Fibroblast of pulmonary artery (primary cell): ENCODE measurements at regions not wholly inside any gene's neighbourhood (a gene's known extent, or its start where the extent isn't known, plus 50 kb on each side); places are given as distances from the start of the nearest gene placed in this dataset.

Experiments used
- DNase-seq: peaks from one replicate; pipeline ENCODE4 v3.0.0-alpha.2; 2010; ENCODE audit warnings: low read depth
- H3K4me3 ChIP-seq: replicated peaks from 2 replicates; pipeline ENCODE4 v1.5.1; 2011; ENCODE audit warnings: low read depth, mild to moderate bottlenecking, control low read depth, low read length, moderate library complexity
- TF ChIP-seq, protein P1 (sequence below): IDR thresholded peaks from 2 replicates; pipeline ENCODE4 v1.5.1; 2011; ENCODE audit warnings: mild to moderate bottlenecking, control low read depth, low read length, inconsistent platforms; ENCODE audit errors: missing control alignments

DNA sequence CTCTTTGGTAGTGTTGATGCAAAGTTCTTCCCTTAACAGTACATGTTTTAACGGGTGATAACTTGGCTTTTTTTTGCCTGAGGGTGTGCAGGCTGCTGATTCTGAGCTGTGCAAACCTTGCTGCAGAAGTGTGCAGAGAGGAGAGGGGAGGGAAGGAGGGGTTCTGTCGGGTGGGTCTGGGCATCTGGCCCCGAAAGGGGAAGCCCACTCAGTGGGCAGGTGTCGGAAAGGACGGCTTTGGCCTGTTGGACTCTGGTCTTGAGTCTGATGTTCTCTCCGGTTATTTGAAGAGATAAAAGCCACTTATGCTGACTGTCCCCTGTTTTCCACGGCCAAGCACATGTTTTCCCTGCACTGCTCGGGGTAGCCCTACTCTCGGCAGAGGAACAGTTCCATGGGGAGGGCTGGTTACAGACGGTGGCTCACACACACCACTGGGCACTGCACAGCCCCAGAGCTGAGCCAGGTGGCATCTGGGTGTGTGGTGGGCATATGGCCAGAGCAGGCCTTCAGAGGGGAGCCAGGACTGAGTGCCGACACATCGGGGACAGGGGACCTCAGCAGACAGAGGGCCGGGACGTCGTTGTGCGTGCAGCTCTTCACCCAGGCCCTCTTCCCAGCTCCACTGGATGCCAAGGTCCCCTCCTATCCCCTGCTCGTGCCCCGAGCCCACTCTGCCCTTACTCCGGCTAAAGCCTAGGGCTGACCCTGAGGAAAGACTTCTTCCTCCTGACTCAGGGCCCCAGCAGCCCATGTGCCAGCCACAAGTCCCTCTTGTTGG, 93.2 kb downstream of the TEX29 start:
- TF ChIP-seq, protein P1, sequence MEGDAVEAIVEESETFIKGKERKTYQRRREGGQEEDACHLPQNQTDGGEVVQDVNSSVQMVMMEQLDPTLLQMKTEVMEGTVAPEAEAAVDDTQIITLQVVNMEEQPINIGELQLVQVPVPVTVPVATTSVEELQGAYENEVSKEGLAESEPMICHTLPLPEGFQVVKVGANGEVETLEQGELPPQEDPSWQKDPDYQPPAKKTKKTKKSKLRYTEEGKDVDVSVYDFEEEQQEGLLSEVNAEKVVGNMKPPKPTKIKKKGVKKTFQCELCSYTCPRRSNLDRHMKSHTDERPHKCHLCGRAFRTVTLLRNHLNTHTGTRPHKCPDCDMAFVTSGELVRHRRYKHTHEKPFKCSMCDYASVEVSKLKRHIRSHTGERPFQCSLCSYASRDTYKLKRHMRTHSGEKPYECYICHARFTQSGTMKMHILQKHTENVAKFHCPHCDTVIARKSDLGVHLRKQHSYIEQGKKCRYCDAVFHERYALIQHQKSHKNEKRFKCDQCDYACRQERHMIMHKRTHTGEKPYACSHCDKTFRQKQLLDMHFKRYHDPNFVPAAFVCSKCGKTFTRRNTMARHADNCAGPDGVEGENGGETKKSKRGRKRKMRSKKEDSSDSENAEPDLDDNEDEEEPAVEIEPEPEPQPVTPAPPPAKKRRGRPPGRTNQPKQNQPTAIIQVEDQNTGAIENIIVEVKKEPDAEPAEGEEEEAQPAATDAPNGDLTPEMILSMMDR, result no peak
- DNase-seq, result no peak
- no peak overlapping the region for H3K4me3 ChIP-seq

DNA sequence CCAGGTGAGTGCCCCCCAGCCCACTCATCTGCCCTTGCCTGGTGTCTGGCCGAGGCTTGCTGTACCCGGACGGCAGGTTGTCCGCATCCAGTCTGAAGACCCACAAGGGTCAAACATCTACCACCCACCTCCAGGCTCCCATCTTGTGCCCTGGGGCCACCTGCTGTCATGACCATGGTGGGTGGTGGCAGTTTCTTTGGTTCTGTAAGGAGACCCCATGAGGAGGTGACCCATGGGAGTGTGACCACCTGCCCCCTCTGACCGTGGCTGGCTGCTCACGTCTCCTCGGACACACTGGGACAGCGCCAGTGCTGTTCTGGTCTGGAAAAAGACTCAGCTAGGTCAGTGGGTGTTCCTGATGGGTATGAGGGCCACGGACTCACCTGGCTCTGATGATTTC, 93.9 kb downstream of the TEX29 start:
- TF ChIP-seq, protein P1, result no peak
- no peak for DNase-seq
- no peak overlapping the region for H3K4me3 ChIP-seq

DNA sequence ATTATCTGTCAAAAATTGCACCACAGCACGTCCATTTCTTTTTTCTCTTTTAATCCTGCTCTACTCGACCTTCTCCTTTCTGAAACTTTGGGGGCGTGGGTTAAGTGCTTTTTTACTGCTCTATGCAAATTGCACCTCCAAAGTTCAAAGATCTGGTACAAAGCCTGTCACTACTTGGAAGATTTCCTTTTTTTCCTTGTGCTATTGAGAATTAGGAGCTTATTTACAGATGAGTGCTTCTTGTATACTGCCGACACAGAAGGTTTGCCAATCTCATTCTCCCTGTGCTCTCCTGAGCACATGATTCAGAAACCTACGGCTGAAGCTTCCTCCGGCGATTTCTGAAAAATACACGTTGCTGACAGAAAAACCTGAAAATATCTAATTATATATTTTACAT, 94.8 kb downstream of the TEX29 start:
- TF ChIP-seq, protein P1, result no peak
- no peak for DNase-seq
- no peak overlapping the region for H3K4me3 ChIP-seq

DNA sequence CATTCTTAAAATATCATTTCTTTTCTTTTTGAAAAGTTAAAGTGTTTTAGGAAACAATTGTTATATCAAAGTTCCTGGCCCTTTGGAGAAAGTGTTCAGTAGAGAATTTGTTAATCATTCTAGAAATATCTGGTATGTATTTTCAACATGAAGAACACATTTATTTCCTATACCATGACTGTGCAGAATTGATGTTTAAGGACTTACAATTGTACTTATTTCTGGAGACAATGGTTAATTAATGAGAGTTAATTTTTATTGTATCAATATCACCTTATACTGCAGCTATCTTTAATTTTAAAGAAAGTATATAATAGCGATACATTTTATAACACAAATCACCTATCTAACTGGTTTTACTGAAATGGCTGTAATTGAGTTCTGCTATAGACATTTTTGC, 95.3 kb downstream of the TEX29 start:
- TF ChIP-seq, protein P1, result no peak
- no peak for DNase-seq

DNA sequence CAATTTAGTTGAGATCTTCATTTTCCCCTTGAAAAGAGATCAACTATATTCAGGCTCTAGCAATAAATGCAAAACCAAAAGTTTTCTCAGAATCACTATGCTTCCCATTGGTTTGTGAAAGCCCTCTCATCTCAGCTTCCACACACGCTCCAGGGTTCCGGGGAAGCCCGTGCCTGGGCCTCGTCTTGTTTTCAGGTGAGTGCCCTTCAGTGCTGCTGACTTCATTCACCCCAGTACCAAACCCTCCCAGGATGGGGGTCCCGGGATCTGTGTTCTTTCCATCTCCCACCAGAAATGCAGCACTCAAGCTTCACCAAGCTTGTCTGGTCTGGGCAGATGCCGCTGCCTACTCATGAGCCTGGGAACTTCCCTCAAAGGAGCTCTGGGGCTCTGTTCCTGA, 97.7 kb downstream of the TEX29 start:
- no peak for DNase-seq
- TF ChIP-seq, protein P1, result no peak
- no peak overlapping the region for H3K4me3 ChIP-seq

More for the DNA sequence above, 95.3 kb downstream of the TEX29 start:
- H3K4me3 ChIP-seq, result no peak overlapping the region

DNA sequence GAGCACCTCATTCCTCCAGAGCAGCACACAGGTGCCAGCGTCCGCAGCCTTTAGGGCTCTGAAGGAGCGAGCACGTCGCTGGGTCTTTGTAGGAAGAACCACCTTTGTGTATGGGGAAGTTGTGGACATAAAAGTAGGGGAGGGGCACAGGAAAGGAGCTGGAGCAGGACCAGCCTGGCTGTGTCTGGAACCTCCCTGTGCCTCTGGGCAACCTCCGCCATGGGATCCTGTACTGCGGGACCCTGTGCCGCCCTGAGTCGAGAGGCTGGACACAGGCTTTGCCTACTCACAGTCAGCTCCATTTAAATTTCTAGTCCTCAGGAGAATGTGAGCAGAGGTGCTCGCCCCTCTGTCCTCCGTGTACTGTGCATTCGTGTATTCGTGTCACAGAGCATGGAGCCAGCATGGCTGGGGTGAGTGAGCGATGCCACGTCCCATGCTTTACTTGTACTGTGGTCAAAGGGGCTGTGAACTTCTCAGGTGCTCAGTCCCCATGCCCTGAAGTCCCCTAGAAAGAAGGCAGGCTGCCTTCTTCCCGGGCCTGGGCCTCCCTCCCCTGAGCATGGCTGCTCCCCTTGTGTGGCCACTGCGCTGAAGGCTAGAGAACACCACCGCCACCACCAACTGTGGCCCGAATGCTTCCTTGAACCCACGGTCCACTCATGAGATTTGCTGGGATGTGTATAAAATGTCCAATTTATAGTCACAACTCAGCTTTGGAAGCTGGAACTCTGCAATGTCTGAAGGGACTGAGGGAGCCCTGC, 99.9 kb downstream of the TEX29 start:
- TF ChIP-seq, protein P1, result no peak
- DNase-seq, result no peak
- H3K4me3 ChIP-seq, result no peak overlapping the region
